GM23338 (cell line): ENCODE measurements at regions not wholly inside any gene's neighbourhood (a gene's known extent, or its start where the extent isn't known, plus 50 kb on each side); places are given as distances from the start of the nearest gene placed in this dataset.

Source experiments
- ATAC-seq: fragments of 200-7000 bp; cut with Tn5 transposase; 3 replicates; pipeline ENCODE4 v1.9.1; 2020
- DNase-seq: peaks from one replicate; pipeline ENCODE4 v3.0.0-alpha.2; 2015; ENCODE audit warnings: low spot score
- H2AFZ ChIP-seq: fragments of 200-600 bp; sonication (generic); 2 replicates; pipeline ENCODE4 v1.8.0; 2016; ENCODE audit warnings: antibody characterized with exemption, mild to moderate bottlenecking, moderate library complexity
- H3F3A ChIP-seq: fragments of 200-600 bp; sonication (generic); replicated peaks from 2 replicates; pipeline ENCODE4 v1.8.0; 2017; ENCODE audit warnings: antibody characterized with exemption, mixed run types, low read depth
- H3K27ac ChIP-seq: fragments of 200-600 bp; sonication (generic); 2 replicates; pipeline ENCODE4 v1.6.1; 2016; ENCODE audit warnings: low read depth
- H3K27me3 ChIP-seq: fragments of 200-600 bp; sonication (generic); 2 replicates; pipeline ENCODE4 v1.8.0; 2016; ENCODE audit warnings: mild to moderate bottlenecking, mixed run types, moderate library complexity; ENCODE audit not compliant: insufficient read depth
- H3K36me3 ChIP-seq: fragments of 200-600 bp; sonication (generic); 2 replicates; pipeline ENCODE4 v1.8.0; 2016; ENCODE audit warnings: mild to moderate bottlenecking; ENCODE audit not compliant: insufficient read depth
- H3K4me1 ChIP-seq: fragments of 200-600 bp; sonication (generic); 2 replicates; pipeline ENCODE4 v1.8.0; 2016; ENCODE audit warnings: mild to moderate bottlenecking, moderate library complexity; ENCODE audit not compliant: insufficient read depth
- H3K4me2 ChIP-seq: fragments of 200-600 bp; sonication (generic); 2 replicates; pipeline ENCODE4 v1.7.1; 2017; ENCODE audit warnings: mixed run types
- H3K4me3 ChIP-seq: fragments of 200-600 bp; sonication (generic); 2 replicates; pipeline ENCODE4 v1.6.1; 2016; ENCODE audit warnings: mixed run types
- H3K79me2 ChIP-seq: fragments of 200-600 bp; sonication (generic); replicated peaks from 2 replicates; pipeline ENCODE4 v1.8.0; 2017; ENCODE audit warnings: mild to moderate bottlenecking; ENCODE audit not compliant: insufficient read depth
- H3K9me2 ChIP-seq: fragments of 200-600 bp; sonication (generic); 2 replicates; pipeline ENCODE4 v1.8.0; 2017; ENCODE audit not compliant: insufficient read depth
- H4K20me1 ChIP-seq: fragments of 200-600 bp; sonication (generic); replicated peaks from 2 replicates; pipeline ENCODE4 v1.8.0; 2017; ENCODE audit warnings: mild to moderate bottlenecking; ENCODE audit not compliant: insufficient read depth
- H3K27ac Mint-ChIP-seq: 2 replicates; pipeline ENCODE4 v1.8.0; 2020; ENCODE audit warnings: inconsistent platforms, mild to moderate bottlenecking, moderate library complexity, mixed read lengths
- H3K27me3 Mint-ChIP-seq: 3 replicates; pipeline ENCODE4 v1.8.0; 2022; ENCODE audit warnings: low read depth, mild to moderate bottlenecking, moderate library complexity, mixed read lengths, inconsistent platforms; ENCODE audit not compliant: insufficient read depth, poor library complexity
- H3K36me3 Mint-ChIP-seq: 3 replicates; pipeline ENCODE4 v1.8.0; 2021; ENCODE audit warnings: low read depth, mild to moderate bottlenecking, inconsistent platforms, moderate library complexity, mixed read lengths
- H3K4me1 Mint-ChIP-seq: 3 replicates; pipeline ENCODE4 v1.8.0; 2020; ENCODE audit warnings: mild to moderate bottlenecking, inconsistent platforms, mixed read lengths
- H3K4me3 Mint-ChIP-seq: 3 replicates; pipeline ENCODE4 v1.8.0; 2021; ENCODE audit warnings: moderate library complexity, mild to moderate bottlenecking, inconsistent platforms, mixed read lengths
- H3K9me3 Mint-ChIP-seq: 3 replicates; pipeline ENCODE4 v1.8.0; 2020; ENCODE audit warnings: moderate library complexity, mild to moderate bottlenecking, inconsistent platforms, mixed read lengths
- CTCF ChIP-seq, 2 experiments: fragments of 200-600 bp in 1 of 2; sonication (generic) in 1 of 2; conservative IDR thresholded peaks; 2 replicates each; pipeline versions ENCODE4 v1.5.1 to v1.6.1; 2016 to 2017; ENCODE audit warnings: antibody characterized with exemption in 2 of 2, low read depth in 2 of 2, mild to moderate bottlenecking in 2 of 2, moderate library complexity in 1 of 2
- ETS1 ChIP-seq: IDR thresholded peaks from 2 replicates; pipeline ENCODE4 v1.6.1; 2016; ENCODE audit warnings: antibody characterized with exemption
- EZH2 ChIP-seq: fragments of 200-600 bp; sonication (generic); IDR thresholded peaks from one replicate; pipeline ENCODE4 v1.8.0; 2017; ENCODE audit warnings: antibody characterized with exemption, mild to moderate bottlenecking, low read depth; ENCODE audit not compliant: unreplicated experiment
- EZH2phosphoT487 ChIP-seq: fragments of 200-600 bp; sonication (generic); IDR thresholded peaks from one replicate; pipeline ENCODE4 v1.8.1; 2018; ENCODE audit warnings: antibody characterized with exemption; ENCODE audit not compliant: unreplicated experiment
- JUNB ChIP-seq: IDR thresholded peaks from one replicate; pipeline ENCODE4 v1.6.1; 2016; ENCODE audit warnings: antibody characterized with exemption; ENCODE audit not compliant: unreplicated experiment
- NANOG ChIP-seq: IDR thresholded peaks from 2 replicates; pipeline ENCODE4 v1.6.1; 2016; ENCODE audit warnings: antibody characterized with exemption, borderline replicate concordance
- POLR2AphosphoS5 ChIP-seq: IDR thresholded peaks from 2 replicates; pipeline ENCODE4 v1.6.1; 2016; ENCODE audit warnings: antibody characterized with exemption, low read depth
- ZNF114 ChIP-seq: fragments of 250-450 bp; sonication (Bioruptor Pico); IDR thresholded peaks from 2 replicates; pipeline ENCODE4 v1.5.0; 2020; ENCODE audit warnings: mild to moderate bottlenecking, moderate library complexity
- ZNF331 ChIP-seq: fragments of 250-450 bp; sonication (Bioruptor Pico); IDR thresholded peaks from 2 replicates; pipeline ENCODE4 v1.5.0; 2020; ENCODE audit warnings: low read depth, mild to moderate bottlenecking, moderate library complexity
- TF ChIP-seq, protein P1 (sequence below): IDR thresholded peaks from one replicate; pipeline ENCODE4 v1.6.1; 2018; ENCODE audit warnings: antibody characterized with exemption; ENCODE audit not compliant: unreplicated experiment
- TF ChIP-seq, protein P2 (sequence below): fragments of 250-450 bp; sonication (Bioruptor Pico); IDR thresholded peaks from 2 replicates; pipeline ENCODE4 v1.5.0; 2020; ENCODE audit warnings: mild to moderate bottlenecking, moderate library complexity

DNA sequence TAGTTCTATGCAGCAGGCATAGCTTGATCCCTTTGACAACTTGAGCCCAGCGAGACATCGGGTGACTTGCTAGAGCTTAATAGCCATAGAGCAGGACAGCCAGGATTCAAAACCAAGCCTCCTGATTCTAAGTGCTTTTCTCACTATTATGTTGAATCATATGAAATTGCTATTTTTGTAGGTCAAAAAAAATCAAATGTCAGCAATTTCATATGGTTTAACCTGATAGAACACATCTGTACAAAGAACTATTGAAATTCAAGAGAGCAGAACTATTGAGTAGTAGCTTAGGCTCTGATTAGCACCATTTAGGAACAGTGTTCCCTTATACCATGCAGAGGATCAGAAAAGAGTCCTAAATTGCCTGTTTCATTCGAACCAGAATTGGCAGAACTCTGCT lies 132.0 kb downstream of the EMP1 start:
- Mint-ChIP-seq H3K27me3 (peaks cover 2% of the 10 kb centered on the region), H3K9me3 (no peaks in the 10 kb centered on the region), H3K4me1 (no peaks in the 10 kb centered on the region), H3K27ac (no peak overlapping the region), H3K36me3 (no peaks in the 10 kb centered on the region), H3K4me3 (no peak overlapping the region)
- no peak overlapping the region for H3K4me2 ChIP-seq
- ATAC-seq (no peak), DNase-seq (no peak)
- no peaks in the 10 kb centered on the region for H3F3A ChIP-seq
- no peak overlapping the region for H3K27ac ChIP-seq
- H3K9me2 ChIP-seq, result no peaks in the 10 kb centered on the region
- no peaks in the 10 kb centered on the region for H3K27me3 ChIP-seq
- no peaks in the 10 kb centered on the region for H4K20me1 ChIP-seq
- no peak for TF ChIP-seq ETS1
- TF ChIP-seq POLR2AphosphoS5, result no peak
- TF ChIP-seq, protein P1, sequence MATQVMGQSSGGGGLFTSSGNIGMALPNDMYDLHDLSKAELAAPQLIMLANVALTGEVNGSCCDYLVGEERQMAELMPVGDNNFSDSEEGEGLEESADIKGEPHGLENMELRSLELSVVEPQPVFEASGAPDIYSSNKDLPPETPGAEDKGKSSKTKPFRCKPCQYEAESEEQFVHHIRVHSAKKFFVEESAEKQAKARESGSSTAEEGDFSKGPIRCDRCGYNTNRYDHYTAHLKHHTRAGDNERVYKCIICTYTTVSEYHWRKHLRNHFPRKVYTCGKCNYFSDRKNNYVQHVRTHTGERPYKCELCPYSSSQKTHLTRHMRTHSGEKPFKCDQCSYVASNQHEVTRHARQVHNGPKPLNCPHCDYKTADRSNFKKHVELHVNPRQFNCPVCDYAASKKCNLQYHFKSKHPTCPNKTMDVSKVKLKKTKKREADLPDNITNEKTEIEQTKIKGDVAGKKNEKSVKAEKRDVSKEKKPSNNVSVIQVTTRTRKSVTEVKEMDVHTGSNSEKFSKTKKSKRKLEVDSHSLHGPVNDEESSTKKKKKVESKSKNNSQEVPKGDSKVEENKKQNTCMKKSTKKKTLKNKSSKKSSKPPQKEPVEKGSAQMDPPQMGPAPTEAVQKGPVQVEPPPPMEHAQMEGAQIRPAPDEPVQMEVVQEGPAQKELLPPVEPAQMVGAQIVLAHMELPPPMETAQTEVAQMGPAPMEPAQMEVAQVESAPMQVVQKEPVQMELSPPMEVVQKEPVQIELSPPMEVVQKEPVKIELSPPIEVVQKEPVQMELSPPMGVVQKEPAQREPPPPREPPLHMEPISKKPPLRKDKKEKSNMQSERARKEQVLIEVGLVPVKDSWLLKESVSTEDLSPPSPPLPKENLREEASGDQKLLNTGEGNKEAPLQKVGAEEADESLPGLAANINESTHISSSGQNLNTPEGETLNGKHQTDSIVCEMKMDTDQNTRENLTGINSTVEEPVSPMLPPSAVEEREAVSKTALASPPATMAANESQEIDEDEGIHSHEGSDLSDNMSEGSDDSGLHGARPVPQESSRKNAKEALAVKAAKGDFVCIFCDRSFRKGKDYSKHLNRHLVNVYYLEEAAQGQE, result no peak
- TF ChIP-seq ZNF114, result no peak
- TF ChIP-seq NANOG, result no peak
- TF ChIP-seq EZH2, result no peak
- TF ChIP-seq JUNB, result no peak
- TF ChIP-seq, protein P2, sequence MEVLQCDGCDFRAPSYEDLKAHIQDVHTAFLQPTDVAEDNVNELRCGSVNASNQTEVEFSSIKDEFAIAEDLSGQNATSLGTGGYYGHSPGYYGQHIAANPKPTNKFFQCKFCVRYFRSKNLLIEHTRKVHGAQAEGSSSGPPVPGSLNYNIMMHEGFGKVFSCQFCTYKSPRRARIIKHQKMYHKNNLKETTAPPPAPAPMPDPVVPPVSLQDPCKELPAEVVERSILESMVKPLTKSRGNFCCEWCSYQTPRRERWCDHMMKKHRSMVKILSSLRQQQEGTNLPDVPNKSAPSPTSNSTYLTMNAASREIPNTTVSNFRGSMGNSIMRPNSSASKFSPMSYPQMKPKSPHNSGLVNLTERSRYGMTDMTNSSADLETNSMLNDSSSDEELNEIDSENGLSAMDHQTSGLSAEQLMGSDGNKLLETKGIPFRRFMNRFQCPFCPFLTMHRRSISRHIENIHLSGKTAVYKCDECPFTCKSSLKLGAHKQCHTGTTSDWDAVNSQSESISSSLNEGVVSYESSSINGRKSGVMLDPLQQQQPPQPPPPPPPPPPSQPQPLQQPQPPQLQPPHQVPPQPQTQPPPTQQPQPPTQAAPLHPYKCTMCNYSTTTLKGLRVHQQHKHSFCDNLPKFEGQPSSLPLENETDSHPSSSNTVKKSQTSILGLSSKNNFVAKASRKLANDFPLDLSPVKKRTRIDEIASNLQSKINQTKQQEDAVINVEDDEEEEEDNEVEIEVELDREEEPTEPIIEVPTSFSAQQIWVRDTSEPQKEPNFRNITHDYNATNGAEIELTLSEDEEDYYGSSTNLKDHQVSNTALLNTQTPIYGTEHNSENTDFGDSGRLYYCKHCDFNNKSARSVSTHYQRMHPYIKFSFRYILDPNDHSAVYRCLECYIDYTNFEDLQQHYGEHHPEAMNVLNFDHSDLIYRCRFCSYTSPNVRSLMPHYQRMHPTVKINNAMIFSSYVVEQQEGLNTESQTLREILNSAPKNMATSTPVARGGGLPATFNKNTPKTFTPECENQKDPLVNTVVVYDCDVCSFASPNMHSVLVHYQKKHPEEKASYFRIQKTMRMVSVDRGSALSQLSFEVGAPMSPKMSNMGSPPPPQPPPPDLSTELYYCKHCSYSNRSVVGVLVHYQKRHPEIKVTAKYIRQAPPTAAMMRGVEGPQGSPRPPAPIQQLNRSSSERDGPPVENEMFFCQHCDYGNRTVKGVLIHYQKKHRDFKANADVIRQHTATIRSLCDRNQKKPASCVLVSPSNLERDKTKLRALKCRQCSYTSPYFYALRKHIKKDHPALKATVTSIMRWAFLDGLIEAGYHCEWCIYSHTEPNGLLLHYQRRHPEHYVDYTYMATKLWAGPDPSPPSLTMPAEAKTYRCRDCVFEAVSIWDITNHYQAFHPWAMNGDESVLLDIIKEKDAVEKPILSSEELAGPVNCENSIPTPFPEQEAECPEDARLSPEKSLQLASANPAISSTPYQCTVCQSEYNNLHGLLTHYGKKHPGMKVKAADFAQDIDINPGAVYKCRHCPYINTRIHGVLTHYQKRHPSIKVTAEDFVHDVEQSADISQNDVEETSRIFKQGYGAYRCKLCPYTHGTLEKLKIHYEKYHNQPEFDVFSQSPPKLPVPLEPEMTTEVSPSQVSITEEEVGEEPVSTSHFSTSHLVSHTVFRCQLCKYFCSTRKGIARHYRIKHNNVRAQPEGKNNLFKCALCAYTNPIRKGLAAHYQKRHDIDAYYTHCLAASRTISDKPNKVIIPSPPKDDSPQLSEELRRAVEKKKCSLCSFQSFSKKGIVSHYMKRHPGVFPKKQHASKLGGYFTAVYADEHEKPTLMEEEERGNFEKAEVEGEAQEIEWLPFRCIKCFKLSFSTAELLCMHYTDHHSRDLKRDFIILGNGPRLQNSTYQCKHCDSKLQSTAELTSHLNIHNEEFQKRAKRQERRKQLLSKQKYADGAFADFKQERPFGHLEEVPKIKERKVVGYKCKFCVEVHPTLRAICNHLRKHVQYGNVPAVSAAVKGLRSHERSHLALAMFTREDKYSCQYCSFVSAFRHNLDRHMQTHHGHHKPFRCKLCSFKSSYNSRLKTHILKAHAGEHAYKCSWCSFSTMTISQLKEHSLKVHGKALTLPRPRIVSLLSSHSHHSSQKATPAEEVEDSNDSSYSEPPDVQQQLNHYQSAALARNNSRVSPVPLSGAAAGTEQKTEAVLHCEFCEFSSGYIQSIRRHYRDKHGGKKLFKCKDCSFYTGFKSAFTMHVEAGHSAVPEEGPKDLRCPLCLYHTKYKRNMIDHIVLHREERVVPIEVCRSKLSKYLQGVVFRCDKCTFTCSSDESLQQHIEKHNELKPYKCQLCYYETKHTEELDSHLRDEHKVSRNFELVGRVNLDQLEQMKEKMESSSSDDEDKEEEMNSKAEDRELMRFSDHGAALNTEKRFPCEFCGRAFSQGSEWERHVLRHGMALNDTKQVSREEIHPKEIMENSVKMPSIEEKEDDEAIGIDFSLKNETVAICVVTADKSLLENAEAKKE (CRISPR knock-in tag), result no peak
- no peak for TF ChIP-seq CTCF (conservative IDR thresholded peaks at IDR 0.05; ENCODE audit: low read depth in 2 of 2)
- TF ChIP-seq ZNF331 (CRISPR knock-in tag), result no peak
- TF ChIP-seq EZH2phosphoT487, result no peak
- no peaks in the 10 kb centered on the region for H3K4me1 ChIP-seq
- no peaks in the 10 kb centered on the region for H3K79me2 ChIP-seq
- no peak overlapping the region for H3K4me3 ChIP-seq
- H3K36me3 ChIP-seq, result no peaks in the 10 kb centered on the region
- no peak overlapping the region for H2AFZ ChIP-seq
